GM21381 (cell line): ENCODE measurements at regions not wholly inside any gene's neighbourhood (a gene's known extent, or its start where the extent isn't known, plus 50 kb on each side); places are given as distances from the start of the nearest gene placed in this dataset.

Experiments used
- ATAC-seq: cut with Tn5 transposase; IDR thresholded peaks from one replicate; pipeline ENCODE4 v1.9.1; 2021; ENCODE audit warnings: mild to moderate bottlenecking, moderate library complexity; ENCODE audit not compliant: unreplicated experiment

GRCh38 chr21:24050231-24050630 is 1557.0 kb downstream of the MRPL39 start:
- no peak for ATAC-seq

- no peak for ATAC-seq
Measured at GRCh38 chr21:24046829-24047443, 1560.3 kb downstream of the MRPL39 start.

- no peak for ATAC-seq
Measured at GRCh38 chr21:24045775-24046215, 1561.5 kb downstream of the MRPL39 start.

- ATAC-seq = no peak
Measured at GRCh38 chr21:24045373-24045772, 1561.9 kb downstream of the MRPL39 start.

- no peak for ATAC-seq
Measured at GRCh38 chr21:24042687-24043086, 1564.6 kb downstream of the MRPL39 start.

GRCh38 chr21:24032709-24033232 is 1574.5 kb downstream of the MRPL39 start:
- ATAC-seq = no peak

- ATAC-seq = no peak
Measured at GRCh38 chr21:24027396-24027795, 1579.9 kb downstream of the MRPL39 start.

GRCh38 chr21:24025101-24025500 is 1582.2 kb downstream of the MRPL39 start:
- ATAC-seq = no peak

- no peak for ATAC-seq
Measured at GRCh38 chr21:24023936-24024335, 1583.3 kb downstream of the MRPL39 start.

- ATAC-seq = no peak
Measured at GRCh38 chr21:24023402-24023801, 1583.9 kb downstream of the MRPL39 start.

- ATAC-seq = no peak
Measured at GRCh38 chr21:24014381-24014780, 1592.9 kb downstream of the MRPL39 start.

- no peak for ATAC-seq
Measured at GRCh38 chr21:24011087-24011486, 1596.2 kb downstream of the MRPL39 start.

- ATAC-seq = no peak
Measured at GRCh38 chr21:24007592-24007991, 1599.7 kb downstream of the MRPL39 start.

GRCh38 chr21:23986987-23987386 is 1620.3 kb downstream of the MRPL39 start:
- no peak for ATAC-seq

- ATAC-seq = no peak
Measured at GRCh38 chr21:23986214-23986613, 1621.1 kb downstream of the MRPL39 start.

GRCh38 chr21:23982546-23982945 is 1624.7 kb downstream of the MRPL39 start:
- ATAC-seq = no peak

- ATAC-seq = no peak
Measured at GRCh38 chr21:23977971-23978370, 1629.3 kb downstream of the MRPL39 start.

- ATAC-seq = peak; percentile 93
Measured at GRCh38 chr21:23968722-23969647, 1638.3 kb downstream of the MRPL39 start.

- no peak for ATAC-seq
Measured at GRCh38 chr21:23968008-23968407, 1639.3 kb downstream of the MRPL39 start.

GRCh38 chr21:23963454-23963853 is 1643.8 kb downstream of the MRPL39 start:
- no peak for ATAC-seq

- no peak for ATAC-seq
Measured at GRCh38 chr21:23960769-23961168, 1646.5 kb downstream of the MRPL39 start.
